ENCODE measurements at regions not wholly inside any gene's neighbourhood (a gene's known extent, or its start where the extent isn't known, plus 50 kb on each side); places are given as distances from the start of the nearest gene placed in this dataset.

DNA sequence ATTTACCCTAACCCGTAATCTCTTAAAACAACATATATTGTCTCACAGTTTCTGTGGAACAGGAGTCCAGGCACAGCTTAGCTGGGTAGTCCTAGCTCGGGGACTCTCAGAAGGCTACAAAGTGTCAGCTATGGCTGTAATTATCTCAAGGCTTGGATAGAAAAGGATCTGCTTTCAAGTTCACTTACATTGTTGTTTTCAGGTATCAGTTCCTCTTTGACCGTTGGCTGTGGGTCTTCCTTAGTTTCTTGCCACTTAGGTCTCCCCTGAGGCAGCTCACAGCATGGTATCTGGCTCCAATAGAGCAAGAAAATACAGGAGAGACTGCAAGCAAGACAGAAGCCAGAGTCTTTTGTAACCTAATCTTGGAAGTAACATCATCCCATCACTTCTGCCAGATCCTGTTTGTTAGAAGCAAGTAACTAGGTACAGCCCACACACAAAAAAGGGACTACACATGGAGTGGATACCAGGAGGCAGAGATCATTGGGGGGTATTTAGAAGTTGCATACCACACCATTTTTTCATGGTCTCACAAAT, 137.0 kb downstream of the MAGEB5 start:
- TF ChIP-seq, protein P1, sequence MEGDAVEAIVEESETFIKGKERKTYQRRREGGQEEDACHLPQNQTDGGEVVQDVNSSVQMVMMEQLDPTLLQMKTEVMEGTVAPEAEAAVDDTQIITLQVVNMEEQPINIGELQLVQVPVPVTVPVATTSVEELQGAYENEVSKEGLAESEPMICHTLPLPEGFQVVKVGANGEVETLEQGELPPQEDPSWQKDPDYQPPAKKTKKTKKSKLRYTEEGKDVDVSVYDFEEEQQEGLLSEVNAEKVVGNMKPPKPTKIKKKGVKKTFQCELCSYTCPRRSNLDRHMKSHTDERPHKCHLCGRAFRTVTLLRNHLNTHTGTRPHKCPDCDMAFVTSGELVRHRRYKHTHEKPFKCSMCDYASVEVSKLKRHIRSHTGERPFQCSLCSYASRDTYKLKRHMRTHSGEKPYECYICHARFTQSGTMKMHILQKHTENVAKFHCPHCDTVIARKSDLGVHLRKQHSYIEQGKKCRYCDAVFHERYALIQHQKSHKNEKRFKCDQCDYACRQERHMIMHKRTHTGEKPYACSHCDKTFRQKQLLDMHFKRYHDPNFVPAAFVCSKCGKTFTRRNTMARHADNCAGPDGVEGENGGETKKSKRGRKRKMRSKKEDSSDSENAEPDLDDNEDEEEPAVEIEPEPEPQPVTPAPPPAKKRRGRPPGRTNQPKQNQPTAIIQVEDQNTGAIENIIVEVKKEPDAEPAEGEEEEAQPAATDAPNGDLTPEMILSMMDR (IDR thresholded peaks at IDR 0.05) = no peak
- Histone ChIP-seq H3K4me3 (no peak overlapping the region), H3K4me1 (ENCODE audit: low read depth) (no peaks in the 10 kb centered on the region), H3K9me3 (no peaks in the 10 kb centered on the region), H3K36me3 (ENCODE audit: low read depth) (no peaks in the 10 kb centered on the region)
- DNase-seq (no peak), ATAC-seq (no peak)
- intact Hi-C loops (cut with DNase I, micrococcal nuclease) = no loop called here

DNA sequence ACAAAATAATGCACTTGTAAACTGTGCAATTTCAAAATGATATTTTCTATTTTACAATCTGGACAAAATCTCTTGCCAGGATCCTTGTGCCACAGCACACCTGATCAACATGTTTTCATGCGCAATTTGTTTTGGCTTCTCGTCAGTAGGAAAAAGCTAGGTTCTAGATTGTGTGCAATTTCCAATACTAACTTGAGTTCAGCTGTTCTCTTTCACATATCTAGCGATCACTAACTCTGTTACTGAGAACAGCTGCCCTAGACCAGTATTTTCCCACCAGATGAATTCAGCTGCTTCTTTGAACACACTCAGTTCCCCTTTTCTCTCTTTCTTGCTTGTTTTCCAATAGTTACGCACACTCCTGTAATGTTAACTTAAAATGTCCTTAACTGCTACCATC, 131.2 kb downstream of the MAGEB5 start:
- no peak for DNase-seq
- no peak for ATAC-seq
- no peaks in the 10 kb centered on the region for H3K4me1 ChIP-seq (ENCODE audit: low read depth)
- no peaks in the 10 kb centered on the region for H3K36me3 ChIP-seq (ENCODE audit: low read depth)
- TF ChIP-seq, protein P1 (IDR thresholded peaks at IDR 0.05) = no peak
- H3K4me3 ChIP-seq = no peak overlapping the region
- intact Hi-C loops (cut with DNase I, micrococcal nuclease) = no loop called here
- no peaks in the 10 kb centered on the region for H3K9me3 ChIP-seq

DNA sequence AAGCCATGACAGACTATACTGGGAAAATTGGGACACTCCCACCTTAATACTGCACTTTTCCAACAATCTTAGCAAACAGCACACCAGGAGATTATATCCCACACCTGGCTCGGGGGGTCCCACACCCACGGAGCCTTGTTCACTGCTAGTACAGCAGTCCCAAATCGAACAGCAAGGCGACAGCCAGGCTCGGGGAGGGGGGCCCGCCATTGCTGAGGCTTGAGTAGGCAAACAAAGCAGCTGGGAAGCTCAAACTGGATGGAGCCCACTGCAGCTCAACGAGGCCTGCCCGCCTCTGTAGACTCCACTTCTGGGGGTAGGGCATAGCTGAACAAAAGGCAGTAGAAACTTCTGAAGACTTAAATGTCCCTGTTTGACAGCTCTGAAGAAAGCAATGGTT, 118.3 kb downstream of the MAGEB5 start:
- TF ChIP-seq, protein P1 (IDR thresholded peaks at IDR 0.05) = no peak
- H3K4me3 ChIP-seq = no peak overlapping the region
- DNase-seq = no peak
- no peaks in the 10 kb centered on the region for H3K4me1 ChIP-seq (ENCODE audit: low read depth)
- no peak for ATAC-seq
- H3K9me3 ChIP-seq = peaks cover under 1% of the 10 kb centered on the region
- H3K36me3 ChIP-seq (ENCODE audit: low read depth) = no peaks in the 10 kb centered on the region
- intact Hi-C loops (cut with DNase I, micrococcal nuclease) = no loop called here

DNA sequence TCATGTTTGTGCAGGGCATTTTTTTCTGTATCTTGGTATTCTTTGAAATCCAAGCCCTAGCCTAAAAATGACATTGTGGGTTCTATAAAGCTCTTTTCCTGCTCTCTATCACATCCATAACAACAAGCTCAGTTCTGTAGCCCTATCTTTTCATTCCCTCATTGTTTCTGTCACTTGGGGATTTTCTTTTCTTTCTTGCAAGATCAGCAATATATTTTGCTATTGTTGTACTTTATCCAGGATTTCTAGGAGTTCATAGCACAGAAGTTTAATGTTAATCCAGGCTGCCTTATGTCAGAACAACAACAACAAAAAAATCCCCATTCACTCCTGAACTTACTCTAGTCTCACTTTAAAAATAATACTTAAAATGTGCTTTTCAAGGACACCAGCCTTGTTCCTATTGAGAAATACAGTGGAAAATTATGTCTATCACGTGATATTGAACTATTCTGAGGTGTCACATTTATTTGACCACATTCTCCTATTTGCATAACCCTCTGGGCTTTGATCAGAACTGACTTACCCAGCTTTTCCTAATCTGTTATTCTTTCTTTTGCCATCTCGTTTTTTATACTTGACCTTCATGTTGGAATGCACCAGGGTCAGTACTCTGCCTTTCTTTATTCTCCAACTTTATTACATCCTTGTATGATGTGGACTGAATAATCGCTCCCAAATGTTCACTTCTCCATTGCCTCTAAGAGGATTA, 112.8 kb downstream of the MAGEB5 start:
- Histone ChIP-seq H3K9me3 (peaks cover 3% of the 10 kb centered on the region), H3K4me1 (ENCODE audit: low read depth) (no peaks in the 10 kb centered on the region), H3K4me3 (no peak overlapping the region), H3K36me3 (ENCODE audit: low read depth) (no peaks in the 10 kb centered on the region)
- ATAC-seq (no peak), DNase-seq (no peak)
- TF ChIP-seq, protein P1 (IDR thresholded peaks at IDR 0.05) = no peak
- intact Hi-C loops (cut with DNase I, micrococcal nuclease) = no loop called here

DNA sequence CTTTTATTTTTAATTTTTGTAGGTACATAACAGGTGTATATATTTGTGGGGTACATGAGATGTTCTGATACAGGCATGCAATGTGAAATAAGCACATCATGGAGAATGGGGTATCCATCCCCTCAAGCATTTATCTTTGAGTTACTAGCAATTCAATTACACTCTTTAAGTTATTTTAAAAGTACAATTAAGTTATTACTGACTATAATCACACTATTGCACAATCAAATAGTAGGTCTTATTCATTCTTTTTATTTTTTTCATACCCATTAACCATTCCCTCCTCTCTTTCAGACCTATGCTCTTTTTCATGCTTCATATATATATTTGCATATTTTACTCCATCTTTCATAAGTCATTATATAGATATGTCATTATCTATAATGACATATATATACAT, 93.3 kb downstream of the MAGEB5 start:
- H3K36me3 ChIP-seq (ENCODE audit: low read depth) = no peaks in the 10 kb centered on the region
- intact Hi-C loops (cut with DNase I, micrococcal nuclease) = no loop called here
- TF ChIP-seq, protein P1 (IDR thresholded peaks at IDR 0.05) = no peak
- no peaks in the 10 kb centered on the region for H3K4me1 ChIP-seq (ENCODE audit: low read depth)
- peaks cover 4% of the 10 kb centered on the region for H3K9me3 ChIP-seq
- H3K4me3 ChIP-seq = no peak overlapping the region
- no peak for DNase-seq
- no peak for ATAC-seq
